ENCODE measurements at regions not wholly inside any gene's neighbourhood (a gene's known extent, or its start where the extent isn't known, plus 50 kb on each side); places are given as distances from the start of the nearest gene placed in this dataset.

DNA sequence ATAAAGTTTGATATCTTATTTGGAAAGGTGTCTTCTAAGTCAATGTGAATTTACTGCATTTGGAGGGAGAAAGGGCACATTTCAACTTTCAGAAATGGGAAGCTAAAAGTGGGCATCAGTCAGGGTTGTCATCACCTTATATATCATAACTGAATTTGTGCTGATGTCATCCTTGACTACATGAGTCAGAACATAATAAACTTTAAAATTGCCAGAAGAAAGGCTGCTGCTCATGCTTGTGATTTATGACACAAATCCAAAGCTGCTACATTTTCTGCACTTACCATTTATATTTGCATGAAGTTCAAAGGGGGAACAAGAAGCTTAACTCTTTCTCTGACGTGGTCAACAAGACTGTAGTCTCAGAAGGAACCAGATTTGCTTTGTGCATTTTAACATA lies 196.6 kb downstream of the UTP18 start:
- no peaks in the 10 kb centered on the region for H3K36me3 ChIP-seq
- intact Hi-C loops (cut with DNase I) = no loop called here
- no peak overlapping the region for H3K27ac ChIP-seq
- H3K9me3 ChIP-seq = no peaks in the 10 kb centered on the region
- no peak for TF ChIP-seq POLR2A (IDR thresholded peaks at IDR 0.05)
- 58 to 71% methylated on average over 1 of the region's 1 CpG for WGBS, 2 donors
- H3K27me3 ChIP-seq = no peaks in the 10 kb centered on the region
- no peak for DNase-seq
- no peaks in the 10 kb centered on the region for H3K4me1 ChIP-seq
- no peak overlapping the region for H3K4me3 ChIP-seq (replicated peaks in 1 of 3)

DNA sequence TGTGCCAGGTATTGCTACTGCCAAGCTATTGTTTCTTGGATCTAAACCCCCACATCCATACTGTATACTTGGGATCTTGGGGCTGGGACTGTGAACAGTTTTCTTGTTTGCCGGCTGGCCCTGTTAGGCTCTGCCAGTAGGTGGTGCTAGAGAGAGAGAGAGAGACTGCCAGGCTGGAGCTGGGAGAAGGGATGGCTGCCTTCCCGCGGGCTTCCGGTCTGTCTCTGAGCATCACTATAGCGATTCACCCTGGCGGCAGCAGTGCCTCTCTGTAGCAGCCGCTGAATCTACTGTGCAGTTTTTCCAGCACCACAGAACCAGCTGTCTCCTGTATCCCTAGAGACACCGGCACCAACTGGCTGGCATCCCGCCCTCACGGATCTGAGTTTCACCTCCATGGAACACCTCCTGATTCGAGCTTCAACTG lies 201.2 kb downstream of the UTP18 start:
- Histone ChIP-seq H3K27me3 (no peaks in the 10 kb centered on the region), H3K36me3 (no peaks in the 10 kb centered on the region), H3K4me1 (no peaks in the 10 kb centered on the region), H3K9me3 (no peaks in the 10 kb centered on the region), H3K27ac (no peak overlapping the region), H3K4me3 (replicated peaks in 1 of 3) (no peak overlapping the region)
- TF ChIP-seq, protein P1, sequence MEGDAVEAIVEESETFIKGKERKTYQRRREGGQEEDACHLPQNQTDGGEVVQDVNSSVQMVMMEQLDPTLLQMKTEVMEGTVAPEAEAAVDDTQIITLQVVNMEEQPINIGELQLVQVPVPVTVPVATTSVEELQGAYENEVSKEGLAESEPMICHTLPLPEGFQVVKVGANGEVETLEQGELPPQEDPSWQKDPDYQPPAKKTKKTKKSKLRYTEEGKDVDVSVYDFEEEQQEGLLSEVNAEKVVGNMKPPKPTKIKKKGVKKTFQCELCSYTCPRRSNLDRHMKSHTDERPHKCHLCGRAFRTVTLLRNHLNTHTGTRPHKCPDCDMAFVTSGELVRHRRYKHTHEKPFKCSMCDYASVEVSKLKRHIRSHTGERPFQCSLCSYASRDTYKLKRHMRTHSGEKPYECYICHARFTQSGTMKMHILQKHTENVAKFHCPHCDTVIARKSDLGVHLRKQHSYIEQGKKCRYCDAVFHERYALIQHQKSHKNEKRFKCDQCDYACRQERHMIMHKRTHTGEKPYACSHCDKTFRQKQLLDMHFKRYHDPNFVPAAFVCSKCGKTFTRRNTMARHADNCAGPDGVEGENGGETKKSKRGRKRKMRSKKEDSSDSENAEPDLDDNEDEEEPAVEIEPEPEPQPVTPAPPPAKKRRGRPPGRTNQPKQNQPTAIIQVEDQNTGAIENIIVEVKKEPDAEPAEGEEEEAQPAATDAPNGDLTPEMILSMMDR (IDR thresholded peaks at IDR 0.05) = peak in 5 of 6 experiments; percentile 51 to 84 (median 57)
- TF ChIP-seq POLR2A (IDR thresholded peaks at IDR 0.05) = no peak
- intact Hi-C loops (cut with DNase I) = no loop called here
- WGBS, 2 donors = 55 to 69% methylated on average over 11 of the region's 11 CpGs
- DNase-seq = peak; percentile 37 to 54

DNA sequence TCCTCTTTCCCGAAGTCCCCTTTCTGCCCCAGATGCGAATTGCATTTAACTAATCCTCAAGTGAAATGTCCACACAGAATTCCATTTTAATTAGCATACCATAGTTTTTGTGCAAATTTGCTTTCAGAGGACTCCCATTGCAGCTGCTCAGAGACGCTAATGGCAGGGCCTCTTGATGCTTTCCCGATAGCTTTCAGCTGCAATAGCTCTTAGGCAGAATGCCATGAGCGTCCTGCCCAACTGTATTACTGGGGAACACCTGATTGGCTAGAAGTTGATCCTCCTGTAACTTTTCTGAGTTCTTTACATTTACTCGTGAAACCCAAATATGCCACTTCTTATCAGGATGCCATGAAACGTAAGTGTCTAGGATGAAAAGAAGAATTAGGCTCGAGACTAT lies 203.0 kb downstream of the UTP18 start:
- Histone ChIP-seq H3K4me1 (no peaks in the 10 kb centered on the region), H3K36me3 (no peaks in the 10 kb centered on the region), H3K27me3 (no peaks in the 10 kb centered on the region), H3K27ac (no peak overlapping the region), H3K4me3 (replicated peaks in 1 of 3) (no peak overlapping the region), H3K9me3 (no peaks in the 10 kb centered on the region)
- DNase-seq = no peak
- 81 to 82% methylated on average over 8 of the region's 8 CpGs for WGBS, 2 donors
- TF ChIP-seq, protein P1 (IDR thresholded peaks at IDR 0.05) = no peak
- no peak for TF ChIP-seq POLR2A (IDR thresholded peaks at IDR 0.05)
- intact Hi-C loops (cut with DNase I) = no loop called here

DNA sequence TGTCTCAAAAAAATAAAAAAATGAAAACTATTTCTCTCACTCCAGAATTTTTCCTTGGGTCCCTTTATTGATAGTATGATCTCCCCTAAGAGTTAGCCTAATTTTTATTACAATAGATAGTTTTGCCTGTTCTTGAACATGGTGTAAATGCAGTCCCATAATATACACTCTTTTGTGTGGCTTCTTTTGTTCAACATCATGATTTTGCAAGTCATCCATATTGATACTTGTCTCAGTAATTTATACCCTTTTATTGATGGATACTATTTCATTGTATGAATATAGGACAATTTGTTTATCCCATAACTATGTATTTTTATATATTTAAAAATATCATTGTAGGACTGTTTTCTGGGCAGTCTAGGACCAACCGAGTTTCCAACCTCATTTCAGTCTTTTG lies 207.0 kb downstream of the UTP18 start:
- no peak for DNase-seq
- TF ChIP-seq POLR2A (IDR thresholded peaks at IDR 0.05) = no peak
- TF ChIP-seq, protein P1 (IDR thresholded peaks at IDR 0.05) = no peak
- intact Hi-C loops (cut with DNase I) = no loop called here
- Histone ChIP-seq H3K36me3 (no peaks in the 10 kb centered on the region), H3K9me3 (no peaks in the 10 kb centered on the region), H3K27ac (no peak overlapping the region), H3K4me1 (no peaks in the 10 kb centered on the region), H3K4me3 (replicated peaks in 1 of 3) (no peak overlapping the region), H3K27me3 (no peaks in the 10 kb centered on the region)
- WGBS, 2 donors = 75 to 76% methylated on average over 1 of the region's 1 CpG

DNA sequence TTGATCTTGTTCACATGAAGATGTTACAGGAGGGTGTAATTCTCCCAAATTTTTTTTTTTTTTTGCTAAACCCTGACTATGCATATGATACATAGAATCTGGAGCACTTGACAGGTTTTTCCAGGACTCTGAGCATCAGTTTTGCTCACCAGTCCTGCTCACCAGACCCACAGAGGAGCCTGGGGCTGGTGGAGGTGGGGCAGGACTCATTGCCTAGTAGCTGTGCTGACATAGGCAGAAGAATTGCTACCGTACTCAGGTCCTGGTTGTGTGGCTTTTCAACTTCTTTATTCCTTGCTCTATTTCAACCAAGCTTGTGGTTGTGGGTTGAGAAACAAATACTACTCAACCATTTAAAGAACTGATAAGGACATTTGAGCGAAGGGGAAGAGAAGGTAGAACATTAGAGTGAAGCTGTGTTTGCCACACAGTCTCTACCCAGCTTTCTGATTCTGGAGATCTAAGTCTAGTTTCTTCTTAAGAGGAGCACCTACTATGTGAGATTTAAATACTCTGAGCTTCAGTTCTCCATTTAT lies 212.4 kb downstream of the UTP18 start:
- TF ChIP-seq, protein P1 (IDR thresholded peaks at IDR 0.05) = no peak
- TF ChIP-seq POLR2A (IDR thresholded peaks at IDR 0.05) = no peak
- no peaks in the 10 kb centered on the region for H3K27me3 ChIP-seq
- no peak overlapping the region for H3K4me3 ChIP-seq (replicated peaks in 1 of 3)
- no peaks in the 10 kb centered on the region for H3K4me1 ChIP-seq
- H3K36me3 ChIP-seq = no peaks in the 10 kb centered on the region
- WGBS, 2 donors = 77 to 78% methylated on average over 2 of the region's 2 CpGs
- no peak overlapping the region for H3K27ac ChIP-seq
- no peaks in the 10 kb centered on the region for H3K9me3 ChIP-seq
- DNase-seq = no peak
- intact Hi-C loops (cut with DNase I) = no loop called here

DNA sequence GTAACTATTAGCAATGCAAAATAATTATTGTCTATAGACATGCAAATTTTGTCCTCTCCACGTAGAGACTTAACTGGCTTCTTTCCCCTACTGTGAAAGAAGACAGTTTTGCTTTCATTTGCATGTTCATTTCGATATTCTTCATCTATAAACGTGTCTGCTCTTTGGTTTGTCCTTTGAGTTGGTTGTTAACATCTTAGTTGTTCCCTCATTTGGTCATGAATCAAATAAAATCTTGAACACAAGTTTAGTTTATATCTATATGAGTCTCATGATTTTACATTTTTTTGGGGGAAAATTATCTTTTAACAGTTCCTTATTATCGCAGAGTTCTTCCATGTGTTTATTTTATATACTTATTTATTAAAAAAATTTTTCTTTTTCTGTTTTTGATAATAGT lies 214.4 kb downstream of the UTP18 start:
- Histone ChIP-seq H3K4me1 (no peaks in the 10 kb centered on the region), H3K9me3 (no peaks in the 10 kb centered on the region), H3K4me3 (replicated peaks in 1 of 3) (no peak overlapping the region), H3K36me3 (no peaks in the 10 kb centered on the region), H3K27me3 (no peaks in the 10 kb centered on the region), H3K27ac (no peak overlapping the region)
- intact Hi-C loops (cut with DNase I) = no loop called here
- DNase-seq = no peak
- 66 to 72% methylated on average over 4 of the region's 4 CpGs for WGBS, 2 donors
- TF ChIP-seq, protein P1 (IDR thresholded peaks at IDR 0.05) = no peak
- no peak for TF ChIP-seq POLR2A (IDR thresholded peaks at IDR 0.05)

All from thyroid gland (tissue), 4 donors.